GM19468 (cell line): ENCODE measurements at regions not wholly inside any gene's neighbourhood (a gene's known extent, or its start where the extent isn't known, plus 50 kb on each side); places are given as distances from the start of the nearest gene placed in this dataset.
"Not testable (repeated sequence)": the region's sequence is repeated elsewhere in the genome, so short reads cannot be mapped to it uniquely, and the experiment has no call there.

Source experiments
- ATAC-seq: cut with Tn5 transposase; IDR thresholded peaks from one replicate; pipeline ENCODE4 v1.9.1; 2021; ENCODE audit warnings: mild to moderate bottlenecking, moderate library complexity, moderate number of reproducible peaks; ENCODE audit not compliant: unreplicated experiment; ENCODE audit errors: extremely low read depth

DNA sequence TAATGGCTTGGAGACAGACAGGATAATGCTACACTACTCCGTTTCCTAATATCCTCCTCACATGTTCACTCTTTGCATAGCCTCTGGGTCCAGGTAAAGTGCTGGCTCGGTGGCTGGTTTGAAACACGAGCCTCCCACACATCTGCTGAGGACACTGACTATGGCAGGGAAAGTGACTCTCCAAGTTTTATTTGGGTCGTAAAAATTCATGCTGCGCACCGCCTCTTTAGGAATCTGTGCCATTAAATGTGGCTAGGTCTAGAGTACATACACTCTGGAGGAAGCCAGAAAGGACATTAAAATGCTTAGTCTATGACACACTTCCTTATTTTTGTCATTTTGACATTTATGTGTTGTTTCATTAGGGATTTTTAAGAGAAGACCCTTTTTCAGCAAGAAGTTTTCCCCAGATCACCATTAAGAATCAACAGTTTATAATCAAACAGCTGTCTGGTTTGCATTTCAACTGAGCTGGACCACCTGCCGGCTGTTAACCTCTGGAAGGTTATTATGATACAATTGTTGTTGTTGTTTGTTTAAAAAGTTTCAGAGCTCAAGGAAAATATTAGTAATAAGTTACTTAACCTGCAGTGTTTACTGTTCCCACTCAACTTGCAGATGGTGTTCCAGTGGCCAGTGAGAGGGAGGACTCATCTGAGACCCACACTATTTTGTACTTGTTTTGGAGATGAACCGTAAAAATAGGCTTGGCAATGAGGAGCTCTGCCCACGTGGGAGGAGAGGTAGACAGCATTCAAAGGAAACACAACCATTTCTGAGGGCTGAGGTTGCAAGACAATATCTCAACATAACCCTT lies 443.3 kb upstream of the MEIS1 start:
- ATAC-seq, result no peak

- ATAC-seq, result no peak
Measured at GRCh38 chr2:65985986-65986385, 448.9 kb upstream of the MEIS1 start.

DNA sequence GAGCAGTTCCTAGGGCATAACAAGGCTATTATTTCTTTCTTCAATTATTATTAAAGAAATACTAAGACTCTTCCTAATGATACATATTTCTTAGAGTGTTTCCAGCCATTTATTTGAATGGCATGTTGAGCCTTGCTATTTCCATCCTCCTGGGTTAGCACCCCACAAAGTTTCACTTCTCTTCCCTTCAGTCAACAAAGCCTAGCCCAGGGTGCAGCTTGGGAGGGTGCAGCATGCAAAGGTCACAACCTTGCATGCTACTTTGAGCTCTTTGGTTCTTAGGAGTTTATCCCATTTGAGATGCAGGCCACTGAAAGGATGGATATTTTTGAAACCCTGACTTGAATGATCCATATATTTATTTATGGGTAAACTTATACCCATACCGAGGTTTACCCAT lies 454.4 kb upstream of the MEIS1 start:
- ATAC-seq, result no peak

- ATAC-seq, result no peak
Measured at GRCh38 chr2:65979446-65979845, 455.5 kb upstream of the MEIS1 start.

- no peak for ATAC-seq
Measured at GRCh38 chr2:65974067-65974723, 460.7 kb upstream of the MEIS1 start.

- ATAC-seq, result no peak
Measured at GRCh38 chr2:65969161-65969560, 465.8 kb upstream of the MEIS1 start.

DNA sequence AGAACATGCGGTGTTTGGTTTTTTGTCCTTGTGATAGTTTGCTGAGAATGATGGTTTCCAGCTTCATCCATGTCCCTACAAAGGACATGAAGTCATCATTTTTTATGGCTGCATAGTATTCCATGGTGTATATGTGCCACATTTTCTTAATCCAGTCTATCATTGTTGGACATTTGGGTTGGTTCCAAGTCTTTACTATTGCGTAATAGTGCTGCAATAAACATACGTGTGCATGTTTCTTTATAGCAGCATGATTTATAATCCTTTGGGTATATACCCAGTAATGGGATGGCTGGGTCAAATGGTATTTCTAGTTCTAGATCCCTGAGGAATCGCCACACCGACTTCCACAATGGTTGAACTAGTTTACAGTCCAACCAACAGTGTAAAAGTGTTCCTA lies 471.6 kb upstream of the MEIS1 start:
- not testable (repeated sequence) for ATAC-seq

DNA sequence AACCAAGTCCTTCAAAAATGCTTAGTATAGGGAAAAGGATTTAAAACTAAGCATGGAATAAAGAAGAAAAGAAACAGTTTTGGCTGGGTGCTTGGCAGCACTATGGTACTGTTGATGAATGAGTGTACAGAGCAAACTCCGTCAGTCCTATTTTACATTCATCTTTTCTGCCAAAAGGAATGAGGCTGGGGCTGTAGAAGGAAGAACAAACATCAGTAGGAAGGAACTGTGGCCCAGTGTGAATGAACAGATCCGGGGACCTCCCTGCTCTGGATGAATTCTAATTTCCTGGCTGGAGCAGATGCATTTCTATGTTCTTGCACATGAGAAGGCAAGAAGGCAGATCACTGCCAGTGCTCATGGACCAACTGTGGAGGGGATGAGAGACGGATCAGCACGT lies 474.0 kb upstream of the MEIS1 start:
- ATAC-seq, result no peak

- ATAC-seq, result no peak
Measured at GRCh38 chr2:65957886-65958285, 477.0 kb upstream of the MEIS1 start.

- no peak for ATAC-seq
Measured at GRCh38 chr2:65957454-65957853, 477.5 kb upstream of the MEIS1 start.

DNA sequence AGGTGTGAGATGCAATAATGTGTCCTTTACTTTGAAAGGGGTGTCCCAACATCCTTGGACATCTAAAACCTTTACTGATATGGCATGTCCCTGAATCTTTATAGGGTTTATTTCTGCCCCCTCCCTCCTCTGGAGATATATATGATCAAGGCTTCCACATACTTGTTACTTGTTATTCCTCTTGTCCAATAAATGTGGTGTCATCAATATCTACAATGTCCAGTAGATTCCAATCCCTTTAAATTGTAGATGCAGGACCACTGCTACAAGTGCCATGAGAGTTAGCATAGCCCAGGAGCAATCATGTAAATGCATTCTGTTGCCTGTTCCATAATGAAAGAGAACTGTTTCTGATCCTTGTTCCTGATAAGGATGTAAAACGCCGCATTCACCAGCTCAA lies 479.7 kb upstream of the MEIS1 start:
- ATAC-seq, result no peak

DNA sequence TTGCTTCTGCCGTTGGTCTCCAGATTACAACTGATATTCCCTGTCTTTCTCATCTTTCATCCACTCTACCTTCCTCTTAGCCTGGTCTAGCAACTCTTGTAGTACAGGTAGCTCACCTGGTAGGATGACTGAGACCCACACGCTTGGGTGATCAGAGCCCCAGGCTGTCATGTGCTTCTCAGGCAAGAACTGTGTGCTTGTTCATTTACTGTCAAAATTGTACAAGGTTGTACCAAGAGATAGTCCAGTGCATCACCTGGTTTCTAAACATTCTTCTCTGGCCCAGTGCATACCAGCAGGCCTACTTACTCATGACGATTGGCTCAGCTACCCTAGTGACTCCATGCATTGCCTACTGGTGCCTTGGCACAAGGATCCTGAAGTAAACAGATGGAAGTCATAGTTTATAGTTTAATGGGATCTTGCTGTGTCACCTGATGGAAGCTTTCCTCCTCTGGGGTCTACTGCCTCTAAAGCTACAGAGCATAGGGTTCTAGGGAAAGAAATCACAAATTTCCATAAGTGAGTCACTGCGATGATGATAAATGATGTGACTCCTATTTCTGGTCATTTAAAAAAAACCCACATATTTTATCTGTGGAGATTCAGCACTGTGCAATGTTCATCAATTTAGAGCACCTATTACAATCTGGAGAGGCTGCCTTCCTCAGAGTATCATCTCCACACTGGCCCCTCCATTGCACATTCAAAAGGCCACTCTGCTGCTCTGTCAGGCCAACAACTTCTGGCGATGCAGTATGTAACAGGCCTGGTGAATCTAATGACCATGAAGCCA lies 481.8 kb upstream of the MEIS1 start:
- ATAC-seq, result no peak

- ATAC-seq, result no peak
Measured at GRCh38 chr2:65944213-65944612, 490.7 kb upstream of the MEIS1 start.

GRCh38 chr2:65943099-65943786 lies 491.7 kb upstream of the MEIS1 start:
- no peak for ATAC-seq

DNA sequence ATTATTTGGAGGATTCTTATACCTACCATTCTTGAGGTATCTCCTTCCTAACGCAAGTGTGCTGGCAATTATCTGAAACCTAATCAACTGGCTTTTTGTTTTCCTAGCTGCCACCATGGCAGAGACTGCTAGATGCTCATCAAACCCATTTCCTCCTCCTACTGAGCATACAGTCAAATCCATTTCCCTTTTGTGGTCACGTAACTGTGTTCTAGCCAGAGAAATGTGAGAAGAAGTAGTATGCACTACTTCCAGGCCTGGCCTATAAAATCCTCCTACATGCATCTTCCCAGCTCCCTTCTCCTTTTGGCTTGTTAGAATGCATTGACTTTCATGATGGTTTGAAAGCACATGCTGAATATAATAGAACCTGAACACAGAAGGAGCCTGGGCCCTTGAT lies 494.1 kb upstream of the MEIS1 start:
- ATAC-seq, result no peak

- ATAC-seq, result no peak
Measured at GRCh38 chr2:65939687-65940086, 495.2 kb upstream of the MEIS1 start.

GRCh38 chr2:65937379-65938160 lies 497.4 kb upstream of the MEIS1 start:
- no peak for ATAC-seq

- no peak for ATAC-seq
Measured at GRCh38 chr2:65934992-65935629, 499.8 kb upstream of the MEIS1 start.

DNA sequence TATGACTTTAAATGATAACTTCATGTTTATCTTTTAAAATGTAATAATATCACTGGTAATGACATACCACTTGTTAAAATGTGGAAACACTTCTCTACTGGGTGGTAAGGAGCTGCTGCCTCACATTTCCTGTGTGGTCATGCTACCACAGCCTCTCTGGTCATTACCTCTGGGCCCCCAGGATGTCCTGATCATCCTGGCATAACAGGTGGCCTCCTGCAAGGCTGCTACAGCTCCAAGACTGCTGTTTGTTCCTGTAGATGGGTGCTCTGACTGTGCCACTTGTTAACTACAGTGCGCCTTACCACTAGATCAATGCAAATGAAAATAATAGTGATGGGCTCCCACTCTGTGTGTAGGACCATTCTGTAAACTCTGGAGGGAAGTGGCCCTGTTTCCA lies 500.2 kb upstream of the SPRED2 start:
- ATAC-seq, result no peak
